COR-L47 (cell line): ENCODE measurements at regions not wholly inside any gene's neighbourhood (a gene's known extent, or its start where the extent isn't known, plus 50 kb on each side); places are given as distances from the start of the nearest gene placed in this dataset.
A peak's percentile ranks its signal among the peaks of the same experiment; 100 is the strongest.

Experiments
- DNase-seq: peaks from one replicate; lab custom pipeline; 2025; lab: John Stamatoyannopoulos, UW

DNA sequence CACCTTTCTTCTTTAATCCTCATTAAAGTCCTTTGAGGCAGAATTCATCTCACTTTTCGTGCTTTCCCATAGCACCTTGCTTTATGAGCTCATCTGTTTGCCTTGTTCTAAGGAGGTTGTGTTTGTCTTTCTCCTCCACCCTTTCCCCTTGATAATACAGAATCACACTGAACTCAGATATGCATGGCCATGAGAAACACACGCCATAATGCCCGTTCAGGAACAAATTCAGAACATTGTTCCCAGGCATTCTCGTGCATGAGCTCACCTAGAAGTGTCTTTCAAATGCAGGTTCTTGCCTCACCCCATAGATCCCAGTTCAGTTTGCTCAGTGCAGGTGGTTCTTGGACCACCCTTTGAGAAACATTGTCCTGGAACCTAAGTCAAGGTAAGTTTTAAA is 71.1 kb downstream of the TMEM114 start:
- DNase-seq = no peak

DNA sequence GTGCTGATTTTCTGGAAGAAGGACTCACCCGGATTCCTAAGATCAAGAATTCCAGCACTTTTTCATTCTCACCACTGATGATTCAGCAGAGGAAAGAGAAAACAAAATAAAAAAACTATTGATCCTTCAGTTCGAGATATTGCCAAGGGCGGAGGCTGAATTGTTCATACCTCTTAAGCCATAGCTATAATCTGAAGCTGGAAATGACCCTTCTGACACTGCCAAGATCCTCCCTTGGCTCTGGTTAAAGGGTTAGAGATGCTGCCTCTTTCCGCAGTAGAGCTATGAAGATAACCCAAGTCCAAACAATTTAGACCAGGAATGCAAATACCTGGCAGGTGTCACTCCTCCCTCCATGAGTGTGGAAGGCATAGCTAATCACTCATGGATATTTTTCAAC is 73.0 kb downstream of the TMEM114 start:
- DNase-seq = no peak

GRCh38 chr16:8516471-8516870 is 73.8 kb downstream of the TMEM114 start:
- DNase-seq = no peak

- DNase-seq = no peak
Observed at GRCh38 chr16:8512941-8513624, 77.2 kb downstream of the TMEM114 start.

- DNase-seq = no peak
Observed at GRCh38 chr16:8511464-8511863, 78.8 kb downstream of the TMEM114 start.

- no peak for DNase-seq
Observed at GRCh38 chr16:8510160-8510559, 80.2 kb downstream of the TMEM114 start.

DNA sequence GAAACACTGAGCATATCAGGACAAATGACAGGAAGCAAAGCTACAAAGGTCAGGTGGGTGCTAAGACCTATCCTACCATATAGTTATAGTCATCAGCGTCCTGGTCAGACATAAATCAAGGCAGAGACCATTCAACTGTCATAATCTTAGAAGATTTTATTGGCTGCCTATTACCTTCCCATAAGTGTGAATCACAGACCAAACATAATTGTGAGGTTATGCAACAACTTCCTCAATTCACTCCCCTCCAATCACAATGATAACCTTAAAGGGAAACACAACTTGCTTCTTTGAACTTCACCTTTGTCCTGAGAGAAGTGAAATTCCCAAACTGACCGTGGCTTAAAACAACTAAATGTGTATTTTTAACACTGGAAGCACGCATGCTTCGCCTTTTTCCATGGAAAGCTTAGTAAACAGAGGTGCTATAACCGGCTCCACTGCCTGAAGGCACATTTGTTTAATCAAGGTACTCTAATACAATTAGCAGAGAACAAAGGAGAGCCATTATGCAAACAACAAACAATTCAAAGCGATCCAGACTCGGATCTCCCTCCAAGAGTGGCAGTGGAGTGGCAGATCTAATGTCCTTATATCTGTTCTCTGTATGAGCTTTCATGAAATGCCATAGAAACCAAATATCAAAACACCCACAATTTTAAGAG is 84.9 kb downstream of the TMEM114 start:
- peak; percentile 3 for DNase-seq

GRCh38 chr16:8502446-8502845 is 87.9 kb downstream of the TMEM114 start:
- no peak for DNase-seq

GRCh38 chr16:8500351-8500750 is 90.0 kb downstream of the TMEM114 start:
- no peak for DNase-seq

- no peak for DNase-seq
Observed at GRCh38 chr16:8496364-8496763, 93.9 kb downstream of the TMEM114 start.

DNA sequence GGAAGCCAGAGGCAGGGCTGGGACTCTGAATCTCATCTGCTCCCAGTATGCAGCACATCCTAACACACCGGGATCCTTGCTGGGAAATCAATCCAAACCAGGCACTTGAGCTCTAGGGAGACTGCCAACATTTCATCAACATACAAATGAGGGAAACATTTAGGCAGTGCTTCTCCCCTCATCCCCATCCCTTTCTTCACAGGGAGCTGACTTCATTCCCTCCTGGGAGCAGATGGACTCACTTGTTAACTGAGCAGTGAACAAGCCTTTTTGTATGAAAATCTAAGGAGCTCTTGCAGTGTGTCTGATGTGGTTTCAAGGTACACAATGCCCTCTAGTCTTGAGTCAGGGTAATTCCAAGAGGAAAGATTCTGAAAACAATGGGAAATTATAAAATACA is 96.3 kb downstream of the TMEM114 start:
- DNase-seq = no peak

DNA sequence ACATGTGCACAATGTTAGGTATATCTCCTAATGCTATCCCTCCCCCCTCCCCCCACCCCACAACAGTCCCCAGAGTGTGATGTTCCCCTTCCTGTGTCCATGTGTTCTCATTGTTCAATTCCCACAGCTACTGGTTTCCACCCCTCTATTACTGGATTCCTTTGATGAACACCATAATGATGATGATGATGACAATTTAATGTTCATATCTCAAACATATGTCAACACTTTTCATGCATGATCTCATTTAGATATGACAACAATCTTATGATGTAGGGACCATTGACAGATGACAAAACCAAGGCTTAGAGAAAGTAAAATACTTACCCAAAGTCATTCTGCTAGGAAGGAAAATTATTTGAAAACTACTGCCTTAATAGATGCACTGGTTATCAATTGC is 97.6 kb downstream of the TMEM114 start:
- no peak for DNase-seq

- no peak for DNase-seq
Observed at GRCh38 chr16:8489580-8489979, 100.7 kb downstream of the TMEM114 start.

- no peak for DNase-seq
Observed at GRCh38 chr16:8486985-8487384, 103.3 kb downstream of the TMEM114 start.

GRCh38 chr16:8483396-8483795 is 106.9 kb downstream of the TMEM114 start:
- no peak for DNase-seq

DNA sequence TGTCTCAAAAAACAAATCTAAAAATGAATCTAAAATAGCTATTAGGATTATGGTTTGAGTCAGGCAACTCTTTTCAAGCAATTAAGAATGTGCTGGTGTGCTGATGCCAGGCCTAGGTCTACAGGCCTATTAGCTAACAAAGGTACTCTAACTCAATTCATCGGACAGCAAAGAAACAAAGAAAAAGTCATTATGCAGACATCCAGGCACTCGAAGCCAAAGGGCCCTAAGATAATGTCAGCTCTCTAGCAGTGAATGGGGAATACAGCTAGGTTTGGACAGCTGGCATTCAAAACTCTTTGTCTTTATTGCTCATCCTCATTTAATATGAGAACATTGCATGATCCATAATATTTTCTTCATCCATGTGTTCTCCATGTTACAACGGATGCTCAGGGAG is 108.5 kb downstream of the TMEM114 start:
- DNase-seq = no peak

DNA sequence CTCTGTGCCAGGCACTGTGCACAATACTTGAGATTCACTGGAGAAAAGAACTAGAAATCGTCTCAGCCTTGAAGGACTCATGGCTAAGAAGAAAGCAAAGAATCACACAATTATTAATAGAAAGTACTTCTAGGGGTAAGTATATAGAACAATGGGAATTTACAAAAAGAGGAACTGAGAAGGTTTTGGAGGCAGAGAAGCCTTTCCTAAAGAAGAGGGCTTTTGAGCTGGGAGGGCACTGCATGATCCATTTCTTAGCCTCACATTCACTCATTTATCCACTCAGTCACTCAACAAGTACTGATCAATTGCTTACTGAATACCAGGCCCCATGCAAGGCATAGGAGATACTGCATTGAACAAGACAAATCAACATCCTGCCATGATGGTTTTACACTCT is 113.5 kb downstream of the TMEM114 start:
- DNase-seq = no peak

GRCh38 chr16:8474587-8474986 is 115.7 kb downstream of the TMEM114 start:
- no peak for DNase-seq

DNA sequence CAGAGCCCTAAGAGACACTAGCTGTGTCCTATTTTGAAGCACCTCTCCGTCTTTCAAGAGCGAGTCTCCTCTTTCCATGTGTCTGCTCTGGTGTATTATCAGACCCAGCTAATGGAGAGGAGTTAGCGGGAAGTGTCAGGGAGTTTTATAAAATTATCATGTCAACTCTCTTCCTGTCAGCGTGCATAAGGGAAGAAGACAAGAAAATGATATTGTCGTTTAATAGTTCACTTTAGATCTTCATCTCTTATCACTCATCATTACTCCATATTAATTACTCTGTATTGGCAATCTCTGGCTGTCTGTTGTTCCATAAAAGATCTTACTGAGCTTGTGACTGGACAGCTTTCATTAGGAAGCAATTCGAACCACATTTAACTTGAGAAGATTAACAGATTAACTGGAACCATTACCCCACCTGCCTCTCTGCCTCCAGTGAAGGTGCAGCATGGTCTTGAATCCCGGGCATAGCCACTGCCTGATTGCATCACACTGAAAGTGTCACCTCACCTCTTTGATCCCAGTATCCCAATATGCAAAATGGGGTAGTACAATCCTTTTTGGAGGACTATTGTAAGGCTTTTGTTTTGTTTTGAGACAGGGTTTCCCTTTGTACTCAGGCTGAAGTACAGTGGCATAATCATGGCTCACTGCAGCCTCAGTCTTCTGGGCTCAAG is 121.1 kb downstream of the TMEM114 start:
- DNase-seq = no peak

GRCh38 chr16:8464979-8465378 is 125.3 kb downstream of the TMEM114 start:
- DNase-seq = no peak

- no peak for DNase-seq
Observed at GRCh38 chr16:8459085-8459733, 131.1 kb downstream of the TMEM114 start.

DNA sequence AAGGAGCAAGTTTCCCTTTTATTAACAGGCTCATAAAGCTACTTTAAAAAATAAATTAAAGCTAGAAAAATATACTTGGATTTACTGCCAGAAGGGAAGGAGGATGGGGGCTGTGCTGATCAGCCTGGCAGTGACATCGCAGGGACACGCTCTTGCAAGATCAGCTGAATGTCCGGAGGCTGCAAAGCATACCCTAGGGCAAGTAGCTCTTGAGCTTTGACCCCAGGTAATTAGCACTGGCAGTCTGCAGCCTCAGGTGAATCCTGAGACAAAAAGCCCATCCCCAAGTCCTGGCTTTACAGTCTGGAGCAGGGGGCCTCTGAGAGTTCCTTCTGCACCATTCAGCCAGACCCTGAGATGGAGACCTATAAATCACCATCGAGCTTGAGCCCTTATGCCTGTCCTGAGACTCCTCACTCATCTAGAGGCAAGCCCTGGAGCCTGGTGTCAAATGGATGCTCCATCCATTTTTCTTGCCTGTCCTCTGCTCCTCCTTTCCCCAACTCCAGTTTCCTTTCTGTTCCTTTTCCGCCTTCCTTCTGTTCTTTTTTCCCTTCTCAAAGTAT is 131.7 kb downstream of the TMEM114 start:
- DNase-seq = no peak

DNA sequence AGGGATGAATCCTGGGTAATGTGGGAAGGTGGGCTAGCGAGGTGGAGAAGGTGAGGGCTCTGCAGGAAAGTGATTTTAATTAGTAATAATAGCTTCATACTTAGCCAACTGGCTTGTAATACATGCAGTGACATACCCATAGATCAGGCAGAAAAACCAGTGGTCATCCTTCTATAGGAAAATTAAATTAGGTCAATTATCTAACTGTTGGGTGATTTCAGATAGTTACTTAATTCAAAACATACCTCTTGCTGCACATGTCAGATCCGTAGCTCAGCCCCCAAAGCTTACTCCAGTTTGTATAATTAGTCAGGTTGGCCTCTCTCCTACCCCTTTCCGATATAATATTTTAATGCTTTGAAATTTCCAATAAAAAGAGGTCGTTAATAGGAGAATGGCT is 137.0 kb downstream of the TMEM114 start:
- DNase-seq = no peak
